Karpas-422 (cell line): ENCODE measurements at regions not wholly inside any gene's neighbourhood (a gene's known extent, or its start where the extent isn't known, plus 50 kb on each side); places are given as distances from the start of the nearest gene placed in this dataset.
"Not testable (repeated sequence)": the region's sequence is repeated elsewhere in the genome, so short reads cannot be mapped to it uniquely, and the experiment has no call there.

Experiments used
- DNase-seq: peaks from one replicate; pipeline ENCODE4 v3.0.0-alpha.2; 2015
- H2AFZ ChIP-seq: fragments of 200-600 bp; sonication (generic); 2 replicates; pipeline ENCODE4 v1.6.1; 2014; ENCODE audit warnings: antibody characterized with exemption, low read length, mixed read lengths
- H3K27ac ChIP-seq: fragments of 200-600 bp; sonication (generic); 2 replicates; pipeline ENCODE4 v1.5.1; 2014; ENCODE audit warnings: mild to moderate bottlenecking, low read length, moderate library complexity
- H3K27me3 ChIP-seq: fragments of 200-600 bp; sonication (generic); 2 replicates; pipeline ENCODE4 v1.6.1; 2014; ENCODE audit warnings: low read length, mixed read lengths
- H3K36me3 ChIP-seq: fragments of 200-600 bp; sonication (generic); 2 replicates; pipeline ENCODE4 v1.6.1; 2014; ENCODE audit warnings: low read length, mixed read lengths; ENCODE audit not compliant: insufficient read depth
- H3K4me1 ChIP-seq: fragments of 200-600 bp; sonication (generic); 2 replicates; pipeline ENCODE4 v1.6.1; 2014; ENCODE audit warnings: mild to moderate bottlenecking, low read length, mixed read lengths
- H3K4me2 ChIP-seq: fragments of 200-600 bp; sonication (generic); 2 replicates; pipeline ENCODE4 v1.6.1; 2014; ENCODE audit warnings: low read length, low read depth, mild to moderate bottlenecking; ENCODE audit not compliant: poor library complexity, severe bottlenecking
- H3K4me3 ChIP-seq: fragments of 200-600 bp; sonication (generic); 2 replicates; pipeline ENCODE4 v1.5.1; 2014; ENCODE audit warnings: mild to moderate bottlenecking, antibody characterized with exemption, low read length, mixed read lengths
- H3K79me2 ChIP-seq: fragments of 200-600 bp; sonication (generic); 2 replicates; pipeline ENCODE4 v1.6.1; 2014; ENCODE audit warnings: mild to moderate bottlenecking, low read length, mixed read lengths
- H3K9ac ChIP-seq: fragments of 200-600 bp; sonication (generic); 2 replicates; pipeline ENCODE4 v1.6.0; 2014; ENCODE audit warnings: low read length
- H3K9me2 ChIP-seq: fragments of 200-600 bp; sonication (generic), shearing (Covaris generic); replicated peaks from 2 replicates; pipeline ENCODE4 v1.6.0; 2014; ENCODE audit warnings: mild to moderate bottlenecking, low read length, moderate library complexity; ENCODE audit not compliant: insufficient read depth
- H3K9me3 ChIP-seq: fragments of 300-700, 200-600 bp; sonication (generic); 2 replicates; pipeline ENCODE4 v1.6.1; 2014; ENCODE audit warnings: low read length, mixed read lengths
- H4K20me1 ChIP-seq: fragments of 200-600 bp; sonication (generic); 2 replicates; pipeline ENCODE4 v1.6.1; 2014; ENCODE audit warnings: mild to moderate bottlenecking, antibody characterized with exemption, low read length, low read depth; ENCODE audit not compliant: insufficient read depth

DNA sequence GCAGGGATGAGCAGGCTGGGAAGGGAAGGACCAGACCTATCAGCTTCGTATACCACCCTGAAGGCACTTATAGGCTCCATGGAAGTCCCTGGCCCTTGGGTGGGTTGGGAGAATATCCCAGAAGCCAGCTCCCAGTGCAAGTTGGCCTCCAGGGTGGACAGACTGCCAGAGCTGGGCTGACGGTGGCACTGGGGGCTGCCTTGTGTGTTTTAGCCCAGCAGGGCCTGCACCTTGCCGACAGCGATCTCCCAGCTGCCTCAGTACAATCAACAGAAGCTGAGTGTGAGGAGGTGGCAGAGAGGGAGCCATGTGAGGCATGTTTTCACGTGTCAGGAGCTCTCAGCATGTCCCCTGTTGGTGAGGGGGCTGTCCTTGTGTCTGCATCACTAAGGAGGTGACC lies 159.5 kb downstream of the VEGFA start:
- Histone ChIP-seq H2AFZ (no peak overlapping the region), H3K27ac (no peak overlapping the region), H3K4me2 (no peak overlapping the region), H3K9ac (no peak overlapping the region), H3K4me3 (no peak overlapping the region), H3K9me2 (no peaks in the 10 kb centered on the region), H3K9me3 (no peaks in the 10 kb centered on the region), H3K79me2 (no peaks in the 10 kb centered on the region), H3K27me3 (no peaks in the 10 kb centered on the region), H3K36me3 (no peaks in the 10 kb centered on the region), H4K20me1 (0 out of 2 replicates have a peak, but pooled peaks cover under 1% of the 10 kb centered on the region), H3K4me1 (no peaks in the 10 kb centered on the region)
- no peak for DNase-seq

DNA sequence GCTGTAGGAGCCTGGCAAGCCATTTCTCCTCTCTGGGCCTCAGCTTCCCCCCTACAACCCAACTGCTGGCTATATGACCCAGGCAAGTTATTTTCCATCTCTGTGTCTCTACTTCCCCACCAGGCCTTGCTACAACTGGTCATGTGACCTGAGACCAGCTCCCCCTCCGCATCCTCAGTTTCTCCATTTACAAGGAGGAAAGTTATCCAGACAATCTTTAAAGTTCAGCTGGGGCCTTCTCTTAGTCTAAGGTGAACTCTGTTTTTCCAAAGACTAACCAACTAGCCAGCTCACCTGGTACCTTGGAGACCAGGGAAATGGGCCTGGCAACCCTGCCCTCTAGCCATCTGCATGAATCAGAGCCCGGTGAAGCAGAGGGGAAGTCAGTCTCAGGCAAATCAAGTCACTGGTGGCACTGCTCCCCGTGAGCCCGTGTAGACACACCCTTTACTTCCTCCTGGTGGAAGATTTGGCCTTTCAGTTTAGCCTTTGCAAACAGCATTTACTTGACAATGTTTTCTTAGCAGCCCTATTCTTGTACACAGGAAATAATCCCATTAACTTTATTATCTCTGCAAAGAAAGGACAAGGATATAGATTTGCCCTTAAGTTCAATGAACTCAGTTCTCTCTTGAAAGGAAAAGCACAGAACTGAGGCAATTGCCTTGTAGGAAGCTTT lies 157.7 kb downstream of the VEGFA start:
- Histone ChIP-seq H3K4me2 (no peak overlapping the region), H3K4me3 (no peak overlapping the region), H3K79me2 (no peaks in the 10 kb centered on the region), H3K4me1 (no peaks in the 10 kb centered on the region), H3K9me3 (no peaks in the 10 kb centered on the region), H2AFZ (no peak overlapping the region), H3K9ac (no peak overlapping the region), H3K27ac (no peak overlapping the region), H3K27me3 (no peaks in the 10 kb centered on the region), H3K36me3 (no peaks in the 10 kb centered on the region), H4K20me1 (0 out of 2 replicates have a peak, but pooled peaks cover 3% of the 10 kb centered on the region), H3K9me2 (no peaks in the 10 kb centered on the region)
- DNase-seq = peak; percentile 43

- Histone ChIP-seq H3K4me2 (no peak overlapping the region), H3K27me3 (no peaks in the 10 kb centered on the region), H3K9me2 (no peaks in the 10 kb centered on the region), H3K4me3 (no peak overlapping the region), H3K4me1 (no peaks in the 10 kb centered on the region), H3K36me3 (no peaks in the 10 kb centered on the region), H4K20me1 (0 out of 2 replicates have a peak, but pooled peaks cover 3% of the 10 kb centered on the region), H3K79me2 (no peaks in the 10 kb centered on the region), H3K9me3 (no peaks in the 10 kb centered on the region), H2AFZ (no peak overlapping the region), H3K27ac (no peak overlapping the region), H3K9ac (no peak overlapping the region)
- DNase-seq = no peak
Observed at GRCh38 chr6:43926634-43927531, 156.9 kb downstream of the VEGFA start.

DNA sequence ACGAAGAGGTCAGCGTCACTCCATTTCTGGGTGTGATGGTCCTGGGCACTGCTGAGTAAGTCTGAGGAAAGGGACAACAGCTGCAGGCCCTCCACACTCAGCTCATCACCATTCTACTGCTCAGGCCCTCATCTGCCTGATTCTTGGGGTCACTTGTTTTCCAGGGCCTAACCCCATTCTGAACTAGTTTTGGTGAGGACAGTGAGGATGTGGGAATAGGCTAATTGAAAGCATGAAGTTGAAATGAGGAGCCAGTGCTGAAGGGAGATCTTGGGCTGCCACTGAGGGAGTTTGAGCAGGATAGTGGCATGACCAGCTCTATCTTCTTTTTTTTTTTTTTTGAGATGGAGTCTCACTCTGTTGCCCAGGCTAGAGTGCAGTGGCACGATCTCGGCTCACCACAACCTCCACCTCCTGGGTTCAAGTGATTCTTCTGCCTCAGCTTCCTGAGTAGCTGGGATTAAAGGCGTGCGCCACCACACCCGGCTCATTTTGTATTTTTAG lies 155.7 kb downstream of the VEGFA start:
- not testable (repeated sequence) for H2AFZ ChIP-seq, H3K9ac ChIP-seq, H3K4me3 ChIP-seq, H3K4me1 ChIP-seq, H3K27ac ChIP-seq, H3K4me2 ChIP-seq, H3K9me3 ChIP-seq, H4K20me1 ChIP-seq, H3K9me2 ChIP-seq, H3K36me3 ChIP-seq, DNase-seq, H3K27me3 ChIP-seq, H3K79me2 ChIP-seq

- no peaks in the 10 kb centered on the region for H3K27me3 ChIP-seq
- no peak overlapping the region for H2AFZ ChIP-seq
- no peak overlapping the region for H3K4me2 ChIP-seq
- H3K27ac ChIP-seq = no peak overlapping the region
- H3K4me3 ChIP-seq = no peak overlapping the region
- no peaks in the 10 kb centered on the region for H3K9me2 ChIP-seq
- DNase-seq = no peak
- H3K9ac ChIP-seq = no peak overlapping the region
- H4K20me1 ChIP-seq = 0 out of 2 replicates have a peak, but pooled peaks cover 3% of the 10 kb centered on the region
- H3K79me2 ChIP-seq = no peaks in the 10 kb centered on the region
- no peaks in the 10 kb centered on the region for H3K4me1 ChIP-seq
- no peaks in the 10 kb centered on the region for H3K9me3 ChIP-seq
- no peaks in the 10 kb centered on the region for H3K36me3 ChIP-seq
Observed at GRCh38 chr6:43924222-43924702, 154.3 kb downstream of the VEGFA start.

- Histone ChIP-seq H3K27ac (no peak overlapping the region), H3K9me2 (no peaks in the 10 kb centered on the region), H2AFZ (no peak overlapping the region), H3K36me3 (no peaks in the 10 kb centered on the region), H4K20me1 (0 out of 2 replicates have a peak, but pooled peaks cover 3% of the 10 kb centered on the region), H3K79me2 (no peaks in the 10 kb centered on the region), H3K4me3 (no peak overlapping the region), H3K4me2 (no peak overlapping the region), H3K9ac (no peak overlapping the region), H3K4me1 (no peaks in the 10 kb centered on the region), H3K9me3 (no peaks in the 10 kb centered on the region), H3K27me3 (no peaks in the 10 kb centered on the region)
- DNase-seq = no peak
Observed at GRCh38 chr6:43923376-43924221, 153.6 kb downstream of the VEGFA start.

DNA sequence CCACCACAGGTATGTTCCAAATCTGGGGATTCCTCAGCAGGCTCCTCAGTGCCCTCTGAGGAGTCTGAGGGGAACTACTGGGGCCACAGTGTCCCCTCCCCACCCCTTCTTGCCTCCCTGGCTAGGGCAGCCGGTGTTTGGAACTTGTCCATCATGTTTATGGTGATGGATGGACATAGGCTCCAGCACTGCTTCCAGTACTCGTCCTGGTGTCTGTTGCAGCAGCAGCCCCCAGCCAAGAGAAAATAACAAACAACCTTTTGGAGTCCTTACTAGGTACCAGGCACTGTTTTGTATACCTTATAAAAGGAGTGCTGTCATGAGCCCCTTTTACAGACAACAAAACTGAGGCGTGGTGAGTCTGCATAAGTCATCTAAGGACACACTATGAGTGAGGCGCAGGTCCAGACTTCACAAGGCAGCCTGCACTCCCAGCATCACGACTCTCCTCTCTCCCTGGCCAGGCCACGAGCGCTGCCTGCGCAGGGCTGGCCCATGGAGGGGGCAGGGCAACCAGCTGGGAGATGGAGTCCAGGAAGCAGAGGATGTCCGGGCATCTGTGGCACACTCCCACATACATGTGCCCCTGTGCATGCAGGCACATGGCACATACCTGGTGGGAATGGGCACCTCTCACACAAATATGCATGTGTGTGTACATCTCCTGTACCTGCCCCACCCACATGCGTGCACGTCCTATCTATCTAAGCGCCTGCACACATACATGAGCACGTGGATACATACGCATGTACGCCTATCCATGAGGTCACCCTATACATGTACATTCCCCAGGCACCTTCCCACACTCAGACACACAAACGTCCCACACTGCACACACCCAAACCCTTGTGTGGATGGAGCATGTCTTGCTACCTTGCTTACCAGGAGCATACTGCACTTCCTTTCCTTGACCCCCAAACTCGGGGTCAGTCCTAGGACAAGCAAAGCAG lies 152.7 kb downstream of the VEGFA start:
- Histone ChIP-seq H2AFZ (no peak overlapping the region), H3K9me3 (no peaks in the 10 kb centered on the region), H3K27me3 (no peaks in the 10 kb centered on the region), H3K9ac (no peak overlapping the region), H3K4me1 (no peaks in the 10 kb centered on the region), H3K79me2 (no peaks in the 10 kb centered on the region), H3K4me2 (no peak overlapping the region), H3K9me2 (no peaks in the 10 kb centered on the region), H4K20me1 (0 out of 2 replicates have a peak, but pooled peaks cover 3% of the 10 kb centered on the region), H3K27ac (no peak overlapping the region), H3K36me3 (no peaks in the 10 kb centered on the region), H3K4me3 (no peak overlapping the region)
- DNase-seq = no peak
